Stimulated activated CD4-positive, alpha-beta T cell treated with anti-CD3 and anti-CD28 coated beads, TNF-alpha, amount 100 ng/mL, for 24 hours (primary cell): ENCODE measurements at regions not wholly inside any gene's neighbourhood (a gene's known extent, or its start where the extent isn't known, plus 50 kb on each side); places are given as distances from the start of the nearest gene placed in this dataset.

Experiments used
- DNase-seq, 3 experiments: peaks; one replicate each; pipeline ENCODE4 v3.0.0-alpha.2; 2020; ENCODE audit warnings: low read depth in 3 of 3

DNA sequence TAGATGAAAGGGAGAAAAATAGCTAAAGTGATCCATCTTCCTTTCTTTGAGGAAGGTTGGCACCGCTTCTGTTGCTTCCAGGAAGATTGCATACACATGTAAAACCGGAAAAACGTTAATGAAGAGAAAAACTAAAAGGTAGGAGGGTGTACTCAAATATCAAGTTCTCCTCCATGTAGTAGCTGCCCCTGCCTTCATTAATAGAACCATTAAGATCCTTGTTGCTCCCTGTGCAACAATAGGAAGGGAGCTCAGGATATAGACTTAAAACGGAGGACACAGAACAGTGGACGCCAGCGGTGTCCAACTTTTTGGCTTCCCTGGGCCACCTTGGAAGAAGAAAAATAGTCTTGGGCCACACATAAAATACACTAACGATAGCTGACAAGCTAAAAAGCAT is 118.9 kb downstream of the TMEM174 start:
- DNase-seq = no peak

- no peak for DNase-seq
Observed at GRCh38 chr5:73290242-73290641, 117.2 kb downstream of the TMEM174 start.

DNA sequence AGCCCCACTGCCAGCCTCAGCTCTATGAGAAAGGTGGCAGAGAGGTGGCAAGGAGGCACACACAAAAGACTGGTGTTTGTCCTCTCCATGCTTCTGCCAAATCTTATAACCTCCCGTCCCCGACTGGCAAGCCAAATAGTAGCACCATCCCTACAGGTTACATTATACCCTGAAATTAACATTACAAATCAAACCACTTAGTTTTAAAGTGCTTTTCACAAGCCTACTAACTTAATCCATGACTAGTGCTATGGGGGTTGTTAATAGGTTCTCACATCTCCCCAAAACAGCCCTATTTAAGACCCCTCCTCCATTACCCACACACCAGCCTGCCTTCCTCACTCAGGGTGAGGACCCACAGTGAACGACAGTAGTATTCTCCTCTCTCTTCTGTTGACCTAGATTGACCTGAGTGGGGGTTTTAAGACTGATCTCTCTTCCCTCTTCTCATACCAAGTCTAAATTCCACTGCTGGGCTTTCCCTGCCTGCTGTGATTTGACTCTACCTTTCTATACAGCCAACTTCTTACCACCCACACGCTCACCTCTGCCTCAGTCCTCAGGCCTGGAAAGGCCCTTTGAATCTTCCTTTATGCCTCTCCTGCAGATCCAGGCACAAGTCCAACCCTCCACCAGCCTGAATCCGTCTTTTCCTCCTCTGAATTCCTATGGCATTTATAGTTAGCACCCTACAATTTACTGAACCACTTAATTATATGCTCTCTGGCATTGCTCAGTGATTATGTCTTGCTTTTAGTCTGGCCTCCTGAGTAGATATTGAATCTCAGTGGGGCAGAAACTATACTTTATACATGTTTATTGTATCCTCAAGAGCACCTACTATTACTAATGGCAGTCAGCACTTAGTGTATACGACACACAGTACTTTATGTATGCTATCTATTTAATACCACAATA is 116.1 kb downstream of the TMEM174 start:
- DNase-seq = no peak

DNA sequence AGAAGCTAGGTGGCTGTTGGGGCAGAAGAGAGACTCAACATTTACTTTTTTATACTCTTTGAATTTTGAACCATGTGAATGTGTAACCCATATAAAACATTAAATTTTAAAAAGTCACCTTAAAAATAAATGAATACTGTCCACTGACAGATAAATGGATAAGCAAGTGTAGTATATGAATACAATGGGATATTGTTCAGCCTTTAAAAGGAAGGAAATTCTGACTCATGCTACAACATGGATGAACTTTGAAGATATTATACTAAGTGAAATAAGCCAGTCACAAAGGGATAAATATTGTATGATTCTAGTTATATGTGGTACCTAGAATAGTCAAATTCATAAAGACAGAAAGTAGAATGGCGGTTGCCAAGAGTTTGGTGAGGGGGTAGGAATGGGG is 113.9 kb downstream of the TMEM174 start:
- no peak for DNase-seq

- no peak for DNase-seq
Observed at GRCh38 chr5:73284985-73285384, 112.0 kb downstream of the TMEM174 start.

- DNase-seq = no peak
Observed at GRCh38 chr5:73284220-73284795, 111.3 kb downstream of the TMEM174 start.

DNA sequence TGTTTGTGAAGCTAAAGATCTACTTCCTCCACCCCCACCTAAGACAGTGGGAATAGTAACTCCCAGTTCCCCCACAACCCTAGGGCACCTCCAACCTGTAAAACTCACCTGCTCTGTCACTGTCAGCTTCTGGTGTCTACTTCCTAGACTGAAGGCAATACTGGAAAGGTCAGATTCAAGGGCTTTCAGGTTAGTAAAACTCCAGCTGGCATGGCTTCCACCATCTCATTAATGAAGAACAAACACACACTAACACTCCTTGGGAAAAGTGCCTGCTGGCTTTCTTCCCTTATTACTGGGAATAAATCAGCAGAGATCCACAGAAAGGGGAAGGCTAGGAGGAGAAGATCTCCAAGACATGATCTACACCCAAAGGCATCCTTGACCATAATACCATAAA is 109.9 kb downstream of the TMEM174 start:
- DNase-seq = no peak

GRCh38 chr5:73282383-73282782 is 109.4 kb downstream of the TMEM174 start:
- no peak for DNase-seq

- no peak for DNase-seq
Observed at GRCh38 chr5:73280821-73281746, 108.1 kb downstream of the TMEM174 start.

DNA sequence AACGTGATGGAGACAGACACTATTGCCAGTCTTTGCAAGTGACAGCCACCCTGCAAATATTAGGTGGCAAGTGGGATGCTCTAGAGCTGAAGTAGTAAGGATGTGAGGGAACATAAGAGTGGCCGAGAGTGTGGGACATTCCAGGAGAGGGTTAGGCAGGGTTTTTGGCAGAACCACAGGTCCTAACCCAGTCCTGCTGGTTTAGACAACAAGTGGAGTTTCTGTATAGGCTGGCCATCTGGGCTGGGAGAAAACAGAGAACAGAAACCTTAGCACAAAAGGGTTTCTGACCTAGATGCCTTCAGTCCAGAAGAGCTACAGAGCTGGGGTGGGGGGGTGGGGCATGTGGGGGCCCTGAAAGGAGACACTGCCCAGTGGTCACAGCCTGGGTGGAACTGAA is 107.4 kb downstream of the TMEM174 start:
- no peak for DNase-seq

GRCh38 chr5:73279805-73280204 is 106.8 kb downstream of the TMEM174 start:
- no peak for DNase-seq

DNA sequence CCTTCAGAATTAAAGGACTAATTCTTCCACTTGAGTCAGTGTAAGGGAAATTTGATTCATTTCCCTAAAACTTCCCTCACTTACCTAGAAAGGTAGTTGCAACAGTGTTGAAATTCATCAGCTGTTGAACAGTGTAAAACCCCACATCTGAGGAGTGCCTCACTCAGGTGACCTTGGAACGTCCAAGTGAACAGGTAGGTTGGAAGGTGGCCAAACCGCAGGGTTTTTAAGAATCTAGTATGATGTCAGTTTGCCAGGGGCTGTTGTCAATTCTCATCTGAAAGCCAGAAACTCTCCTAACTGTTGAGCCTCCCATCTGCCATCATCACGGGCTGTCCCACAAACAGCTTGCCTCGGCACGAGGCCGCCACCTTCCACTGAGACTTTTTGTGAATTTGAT is 105.7 kb downstream of the TMEM174 start:
- no peak for DNase-seq

- no peak for DNase-seq
Observed at GRCh38 chr5:73274881-73275663, 102.1 kb downstream of the TMEM174 start.

DNA sequence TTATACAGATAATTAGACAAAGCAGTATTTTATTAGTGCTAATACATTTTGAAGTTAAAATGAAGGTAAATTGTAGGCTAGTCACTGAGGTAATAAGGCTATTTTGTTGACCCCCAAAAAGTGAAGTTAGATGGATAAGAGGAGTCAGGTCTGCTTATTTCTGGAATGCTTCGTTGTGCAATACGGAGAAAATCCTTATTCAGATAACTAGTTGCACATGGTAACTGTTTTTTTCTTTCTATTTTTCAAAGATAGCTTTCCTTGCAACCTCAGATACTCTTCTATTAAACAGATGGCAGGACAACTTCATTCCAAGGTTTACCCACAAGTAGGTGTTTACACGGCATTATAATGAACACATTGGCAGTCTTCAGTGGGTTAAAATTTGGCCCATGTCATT is 101.1 kb downstream of the TMEM174 start:
- no peak for DNase-seq

- no peak for DNase-seq
Observed at GRCh38 chr5:73273379-73274050, 100.5 kb downstream of the TMEM174 start.

DNA sequence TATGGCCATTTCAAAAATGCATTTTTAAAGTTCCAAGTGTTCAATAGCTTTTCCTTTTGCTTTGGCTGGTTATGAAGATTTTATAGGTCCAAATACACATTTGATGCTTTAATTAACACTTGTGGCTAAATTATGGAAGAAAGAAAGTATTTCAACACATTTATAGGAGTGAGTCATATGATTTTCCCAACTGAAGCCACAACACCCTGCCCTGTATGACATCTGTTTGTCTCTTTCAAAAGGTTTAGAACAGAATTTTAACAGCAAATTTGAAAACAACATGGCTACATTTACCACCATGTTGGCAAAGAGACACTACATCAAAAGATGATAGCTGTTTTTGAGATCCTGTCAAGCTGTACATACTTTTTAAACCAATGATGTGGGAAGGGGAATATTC is 99.4 kb downstream of the TMEM174 start:
- no peak for DNase-seq

- no peak for DNase-seq
Observed at GRCh38 chr5:73268826-73269225, 95.8 kb downstream of the TMEM174 start.

GRCh38 chr5:73267766-73268435 is 94.9 kb downstream of the TMEM174 start:
- DNase-seq = no peak

DNA sequence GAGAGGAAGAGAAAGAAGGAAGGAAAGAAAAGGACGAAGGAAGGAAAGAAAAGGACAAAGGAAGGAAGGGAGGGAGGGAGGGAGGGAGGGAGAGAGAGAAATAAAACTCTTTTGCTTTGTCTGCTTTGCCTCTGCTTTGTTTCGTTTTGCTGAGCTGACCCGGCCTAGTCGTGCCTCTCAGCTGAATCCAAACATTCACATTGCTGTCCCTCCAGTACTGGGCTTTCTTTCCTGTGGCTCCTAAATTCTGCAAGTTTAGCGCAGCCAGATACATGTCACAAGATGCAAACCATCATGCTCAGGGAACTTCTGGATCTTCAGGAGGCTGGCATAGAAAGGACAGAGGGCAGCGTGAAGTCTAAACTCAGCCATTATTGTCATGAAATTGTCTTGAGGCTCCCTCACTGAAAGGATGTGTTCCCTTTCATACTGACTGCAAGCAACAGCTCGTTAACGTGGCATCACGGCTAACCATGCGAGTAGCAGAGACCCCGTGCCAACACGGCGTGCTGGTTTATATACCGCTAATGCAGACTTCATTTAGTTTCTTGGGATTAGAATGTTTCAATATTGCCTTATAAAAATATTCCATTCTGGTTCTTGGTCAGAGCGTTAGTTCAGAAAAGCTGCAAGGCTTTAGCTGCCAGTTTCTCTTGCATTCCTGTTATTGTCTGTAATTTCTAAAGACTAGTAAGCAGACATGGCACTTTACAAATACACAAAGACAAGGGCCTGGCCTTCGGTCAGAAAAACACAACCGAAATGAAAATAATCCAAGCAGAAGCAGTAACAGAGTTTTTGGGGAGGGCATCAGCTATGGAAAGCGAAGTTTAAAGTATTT is 94.2 kb downstream of the TMEM174 start:
- no peak for DNase-seq
